GM21390 (cell line): ENCODE measurements at regions not wholly inside any gene's neighbourhood (a gene's known extent, or its start where the extent isn't known, plus 50 kb on each side); places are given as distances from the start of the nearest gene placed in this dataset.
A peak's percentile ranks its signal among the peaks of the same experiment; 100 is the strongest.

Experiments
- ATAC-seq: cut with Tn5 transposase; IDR thresholded peaks from one replicate; pipeline ENCODE4 v1.9.1; 2021; ENCODE audit not compliant: unreplicated experiment

- no peak for ATAC-seq
Observed at GRCh38 chr2:34660741-34661140, 1061.6 kb upstream of the FAM98A start.

GRCh38 chr2:34656632-34657031, 1057.5 kb upstream of the FAM98A start:
- ATAC-seq: peak; percentile 70

- no peak for ATAC-seq
Observed at GRCh38 chr2:34652636-34653035, 1053.5 kb upstream of the FAM98A start.

GRCh38 chr2:34646901-34647300, 1047.8 kb upstream of the FAM98A start:
- ATAC-seq: no peak

GRCh38 chr2:34632327-34632726, 1033.2 kb upstream of the FAM98A start:
- no peak for ATAC-seq

GRCh38 chr2:34627003-34627402, 1027.9 kb upstream of the FAM98A start:
- no peak for ATAC-seq

- no peak for ATAC-seq
Observed at GRCh38 chr2:34604164-34604563, 1005.1 kb upstream of the FAM98A start.

- ATAC-seq: no peak
Observed at GRCh38 chr2:34602262-34602661, 1003.2 kb upstream of the FAM98A start.

GRCh38 chr2:34601561-34601960, 1002.5 kb upstream of the FAM98A start:
- no peak for ATAC-seq

- ATAC-seq: no peak
Observed at GRCh38 chr2:34578641-34579040, 979.5 kb upstream of the FAM98A start.

- no peak for ATAC-seq
Observed at GRCh38 chr2:34570266-34570872, 971.3 kb upstream of the FAM98A start.

- ATAC-seq: no peak
Observed at GRCh38 chr2:34567128-34567527, 968.0 kb upstream of the FAM98A start.

- no peak for ATAC-seq
Observed at GRCh38 chr2:34552337-34552736, 953.2 kb upstream of the FAM98A start.

GRCh38 chr2:34549710-34550345, 950.7 kb upstream of the FAM98A start:
- ATAC-seq: no peak

- no peak for ATAC-seq
Observed at GRCh38 chr2:34547900-34548299, 948.8 kb upstream of the FAM98A start.

- no peak for ATAC-seq
Observed at GRCh38 chr2:34547340-34547739, 948.2 kb upstream of the FAM98A start.

- no peak for ATAC-seq
Observed at GRCh38 chr2:34545486-34546136, 946.5 kb upstream of the FAM98A start.

- no peak for ATAC-seq
Observed at GRCh38 chr2:34534761-34535160, 935.7 kb upstream of the FAM98A start.

- ATAC-seq: no peak
Observed at GRCh38 chr2:34534341-34534740, 935.2 kb upstream of the FAM98A start.

GRCh38 chr2:34533585-34534183, 934.6 kb upstream of the FAM98A start:
- ATAC-seq: no peak

- no peak for ATAC-seq
Observed at GRCh38 chr2:34529965-34530364, 930.9 kb upstream of the FAM98A start.

- ATAC-seq: no peak
Observed at GRCh38 chr2:34523958-34524514, 924.9 kb upstream of the FAM98A start.
